GM19043 (cell line): ENCODE measurements at regions not wholly inside any gene's neighbourhood (a gene's known extent, or its start where the extent isn't known, plus 50 kb on each side); places are given as distances from the start of the nearest gene placed in this dataset.

ENCODE experiments used
- ATAC-seq: cut with Tn5 transposase; IDR thresholded peaks from one replicate; pipeline ENCODE4 v1.9.1; 2021; ENCODE audit warnings: low read depth; ENCODE audit not compliant: unreplicated experiment

GRCh38 chr2:175574069-175574468 is 392.6 kb upstream of the ATP5MC3 start:
- ATAC-seq = no peak

GRCh38 chr2:175571078-175571653 is 389.7 kb upstream of the ATP5MC3 start:
- no peak for ATAC-seq

DNA sequence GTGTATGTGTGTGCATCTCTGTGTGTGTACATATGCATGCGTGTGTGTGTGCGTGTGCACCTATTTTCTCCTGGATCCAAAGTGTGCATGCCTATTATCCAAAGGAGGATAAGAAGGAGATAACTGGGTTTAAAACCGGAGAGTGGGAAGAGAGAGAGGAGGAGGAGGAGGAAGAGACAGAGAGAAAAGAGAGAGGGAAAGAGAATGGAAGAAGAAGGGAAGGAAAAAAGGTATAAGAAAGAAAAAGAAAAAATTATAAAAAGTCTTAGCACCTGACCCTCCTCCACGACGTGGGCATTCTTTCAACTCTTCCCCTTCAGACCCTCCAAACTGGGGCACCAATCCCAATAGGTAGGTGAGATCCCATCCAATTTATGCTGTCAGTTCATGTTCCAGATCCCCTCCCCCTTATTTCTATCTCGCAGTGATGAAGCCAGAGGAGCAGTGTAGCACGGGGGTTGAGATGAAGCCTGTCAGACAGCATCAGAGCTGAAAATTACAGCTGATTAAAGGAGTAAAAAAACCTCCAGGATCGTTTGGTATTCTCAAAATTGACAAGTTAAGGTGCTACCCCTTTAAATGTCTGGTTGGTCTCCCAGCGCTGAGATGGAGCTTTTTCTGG is 386.7 kb upstream of the ATP5MC3 start:
- no peak for ATAC-seq

DNA sequence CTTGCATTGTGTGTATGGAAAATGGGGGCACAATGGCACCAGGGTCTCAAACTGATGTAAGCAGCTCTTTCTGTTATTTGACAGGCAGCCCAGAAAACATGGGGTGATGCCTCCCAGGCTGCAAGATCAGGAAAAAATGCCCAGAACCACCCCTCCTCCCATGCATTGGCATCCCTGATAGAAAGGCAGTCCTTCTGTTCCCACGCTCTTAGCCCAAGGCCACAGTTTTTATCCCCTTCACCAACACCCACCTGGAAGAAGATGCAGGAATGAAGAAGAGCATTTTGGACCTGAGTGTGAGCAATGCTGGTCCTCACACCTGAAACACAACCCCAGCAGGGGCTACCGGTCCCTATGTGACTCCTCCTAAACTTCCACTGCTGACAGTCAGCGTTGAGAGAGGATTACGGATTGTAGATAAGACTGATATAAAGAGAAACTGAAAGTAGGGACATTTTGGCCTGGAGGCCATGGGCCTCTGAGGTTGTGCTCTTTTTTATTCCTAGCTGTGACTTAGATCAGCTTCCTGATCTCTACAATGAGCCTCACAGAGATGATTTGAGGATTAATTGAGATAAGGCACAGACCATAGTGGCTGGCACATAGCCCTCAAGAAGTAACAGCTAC is 386.0 kb upstream of the ATP5MC3 start:
- ATAC-seq = no peak

DNA sequence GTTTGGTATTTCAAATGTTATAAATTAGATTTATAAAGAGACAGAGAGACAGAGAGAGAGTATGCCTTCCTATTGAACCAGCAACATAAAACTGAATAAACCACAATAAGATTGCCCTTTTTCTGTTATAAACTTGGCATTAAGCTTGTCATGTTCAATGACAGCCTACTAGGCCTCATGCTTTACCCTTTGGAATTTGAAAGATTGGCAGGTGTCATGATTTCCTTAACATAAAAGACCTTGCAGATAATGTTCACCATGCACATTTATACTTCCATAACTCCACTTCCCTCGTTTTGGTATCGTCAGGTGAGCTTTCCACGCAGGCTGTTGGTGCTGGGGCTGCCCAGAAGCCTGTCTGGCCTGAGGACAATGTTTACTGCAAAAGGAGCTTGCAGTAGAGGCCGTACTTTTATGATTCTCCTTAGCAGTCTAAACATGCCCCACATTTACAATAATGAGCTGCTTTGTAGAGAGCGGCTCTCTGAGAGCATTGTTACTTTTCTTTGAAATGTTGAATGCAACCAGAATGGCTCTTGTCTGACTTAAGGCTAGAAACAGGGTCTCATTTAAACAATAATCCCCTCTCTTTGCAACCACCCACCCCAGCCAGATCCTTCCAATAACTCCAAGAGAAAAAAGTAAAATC is 379.1 kb upstream of the ATP5MC3 start:
- no peak for ATAC-seq

GRCh38 chr2:175559613-175560012 is 378.1 kb upstream of the ATP5MC3 start:
- no peak for ATAC-seq

GRCh38 chr2:175557810-175558377 is 376.4 kb upstream of the ATP5MC3 start:
- no peak for ATAC-seq

- ATAC-seq = no peak
Observed at GRCh38 chr2:175553910-175554309, 372.4 kb upstream of the ATP5MC3 start.

- no peak for ATAC-seq
Observed at GRCh38 chr2:175552902-175553301, 371.4 kb upstream of the ATP5MC3 start.

GRCh38 chr2:175540421-175540820 is 358.9 kb upstream of the ATP5MC3 start:
- no peak for ATAC-seq

DNA sequence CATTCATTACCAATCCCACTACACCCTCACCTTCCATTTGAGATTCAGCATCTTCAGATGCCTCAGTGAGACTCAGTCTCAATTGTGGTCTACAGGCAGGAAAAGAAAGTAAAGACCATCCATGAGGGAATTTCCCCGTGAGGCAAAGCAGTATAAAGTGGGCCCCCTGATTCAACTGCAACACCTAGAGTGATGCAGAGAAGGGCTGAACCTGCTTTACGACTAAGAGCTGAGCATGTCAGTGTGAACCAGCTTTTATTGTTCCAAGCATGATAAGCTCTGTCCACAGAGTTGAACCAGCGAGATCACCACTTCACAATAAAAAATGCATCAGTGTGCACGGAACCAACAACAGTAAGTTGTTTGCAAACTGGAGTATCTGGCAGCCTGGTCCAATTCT is 357.6 kb upstream of the ATP5MC3 start:
- no peak for ATAC-seq

GRCh38 chr2:175536059-175536458 is 354.5 kb upstream of the ATP5MC3 start:
- ATAC-seq = no peak

DNA sequence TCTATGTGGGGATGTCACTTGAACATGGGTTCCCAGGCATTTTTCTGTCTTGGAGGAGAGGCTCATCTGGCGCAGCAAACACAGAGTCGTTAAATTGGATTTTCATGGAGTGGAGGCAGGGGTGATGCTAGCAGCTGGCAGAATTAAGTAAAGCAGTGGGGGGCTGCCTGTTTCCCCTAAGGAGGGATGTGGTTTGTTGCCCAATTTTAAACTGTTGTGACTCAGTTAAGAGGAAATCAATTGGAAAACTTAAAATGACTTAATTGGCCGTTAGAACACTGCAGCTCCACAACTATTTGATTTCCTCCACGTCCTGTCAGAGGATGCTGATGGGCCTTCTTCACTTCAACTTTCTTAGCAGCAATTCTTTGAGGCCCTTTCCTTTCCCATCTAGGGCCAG is 354.1 kb upstream of the ATP5MC3 start:
- ATAC-seq = no peak

GRCh38 chr2:175525975-175526374 is 344.5 kb upstream of the ATP5MC3 start:
- ATAC-seq = no peak

DNA sequence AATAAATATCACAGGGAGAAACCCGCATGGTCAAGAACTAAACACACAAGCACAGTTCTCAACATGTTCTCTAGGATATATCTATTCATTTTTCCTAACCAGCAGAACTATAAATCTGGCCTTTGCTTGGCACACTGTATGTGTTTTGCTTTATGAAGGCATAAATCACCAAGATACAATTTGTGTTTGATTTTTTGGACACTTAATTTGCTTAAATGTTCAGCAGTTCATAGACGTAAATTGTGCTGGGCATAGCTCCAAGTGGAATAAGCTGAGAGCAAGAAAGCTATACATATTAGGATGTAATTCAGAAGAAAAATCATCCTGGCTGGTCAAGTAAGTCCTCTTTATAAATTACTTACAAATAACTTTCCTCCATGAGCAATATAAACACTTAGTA is 341.5 kb upstream of the ATP5MC3 start:
- ATAC-seq = no peak

DNA sequence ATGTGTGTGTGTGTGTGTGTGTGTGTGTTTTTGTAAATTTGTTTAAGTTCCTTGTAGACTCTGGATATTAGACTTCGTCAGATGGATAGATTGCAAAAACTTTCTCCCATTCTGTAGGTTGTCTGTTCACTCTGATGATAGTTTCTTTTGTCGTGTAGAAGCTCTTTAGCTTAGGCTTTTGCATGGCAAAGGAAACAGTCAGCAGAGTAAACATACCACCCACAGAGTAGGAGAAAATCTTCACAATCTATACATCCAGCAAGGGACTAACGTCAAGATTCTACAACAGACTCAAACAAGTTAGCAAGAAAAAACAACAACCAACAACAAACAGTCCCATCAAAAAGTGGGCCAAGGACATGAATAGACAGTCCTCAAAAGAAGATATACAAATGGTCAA is 336.7 kb upstream of the ATP5MC3 start:
- no peak for ATAC-seq

GRCh38 chr2:175516555-175516954 is 335.0 kb upstream of the ATP5MC3 start:
- ATAC-seq = no peak

- ATAC-seq = no peak
Observed at GRCh38 chr2:175500255-175500654, 318.7 kb upstream of the ATP5MC3 start.

DNA sequence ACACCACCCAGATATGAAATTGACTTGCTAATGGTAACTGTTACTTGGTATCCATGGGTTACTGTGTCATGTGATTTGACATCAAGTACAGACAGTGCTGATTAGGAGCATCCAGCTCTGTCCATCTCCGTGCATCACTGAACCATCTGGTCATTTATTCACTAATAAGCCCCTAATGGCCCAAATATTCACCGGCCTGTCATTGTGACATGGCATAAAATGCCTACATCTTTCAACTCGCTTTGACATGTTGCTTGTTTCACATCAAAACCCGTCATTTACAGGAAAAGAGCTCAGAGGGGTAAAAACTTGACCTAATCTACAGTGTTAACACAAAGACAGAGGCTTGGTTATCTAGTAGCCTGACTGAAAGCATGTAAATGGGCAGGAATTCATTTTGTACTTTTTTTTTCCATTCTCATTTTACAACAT is 308.9 kb upstream of the ATP5MC3 start:
- no peak for ATAC-seq

GRCh38 chr2:175478096-175478768 is 296.7 kb upstream of the ATP5MC3 start:
- ATAC-seq = no peak

DNA sequence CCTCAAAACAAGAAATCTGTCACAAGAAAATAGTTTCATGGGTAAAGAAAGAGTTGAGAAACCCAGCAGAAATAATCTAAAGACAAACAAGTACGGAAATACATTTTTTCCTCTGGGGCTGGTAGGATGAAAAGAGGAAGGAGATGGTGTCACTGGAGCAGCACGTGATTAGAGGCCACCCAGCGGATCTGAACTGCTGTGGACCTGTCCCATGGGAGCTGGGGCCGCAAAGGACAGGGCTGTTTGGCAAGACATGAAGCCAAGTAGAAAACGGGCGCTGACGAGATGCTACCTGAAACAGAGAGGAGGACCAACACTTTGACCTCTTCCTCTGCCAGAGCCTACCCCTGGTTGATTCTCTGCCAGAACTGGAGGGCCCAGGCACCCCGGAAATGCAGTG is 295.4 kb upstream of the ATP5MC3 start:
- no peak for ATAC-seq
